HEK293T (cell line): ENCODE measurements at regions not wholly inside any gene's neighbourhood (a gene's known extent, or its start where the extent isn't known, plus 50 kb on each side); places are given as distances from the start of the nearest gene placed in this dataset.

Experiments
- BHLHE40 ChIP-seq: fragments of 450-650 bp; IDR thresholded peaks from 2 replicates; pipeline ENCODE4 v1.6.1; 2016; ENCODE audit warnings: mild to moderate bottlenecking, moderate library complexity, borderline replicate concordance
- ELF4 ChIP-seq: fragments of 450-650 bp; IDR thresholded peaks from 2 replicates; pipeline ENCODE4 v1.6.1; 2017; ENCODE audit warnings: antibody characterized with exemption
- FOXA1 ChIP-seq: fragments of 450-650 bp; IDR thresholded peaks from 2 replicates; pipeline ENCODE4 v1.6.1; 2016; ENCODE audit warnings: mild to moderate bottlenecking
- FOXK2 ChIP-seq: fragments of 450-650 bp; IDR thresholded peaks from 2 replicates; pipeline ENCODE4 v1.6.1; 2016; ENCODE audit warnings: mild to moderate bottlenecking
- FOXM1 ChIP-seq: fragments of 450-650 bp; IDR thresholded peaks from 2 replicates; pipeline ENCODE4 v1.6.1; 2017; ENCODE audit warnings: mild to moderate bottlenecking, borderline replicate concordance
- LEF1 ChIP-seq: fragments of 450-650 bp; IDR thresholded peaks from 2 replicates; pipeline ENCODE4 v1.6.1; 2017; ENCODE audit warnings: mild to moderate bottlenecking, borderline replicate concordance
- NFRKB ChIP-seq: fragments of 450-650 bp; IDR thresholded peaks from 2 replicates; pipeline ENCODE4 v1.6.1; 2016; ENCODE audit warnings: mild to moderate bottlenecking, moderate library complexity
- SP1 ChIP-seq: fragments of 450-650 bp; IDR thresholded peaks from 2 replicates; pipeline ENCODE4 v1.6.1; 2017
- SUZ12 ChIP-seq: fragments of 450-650 bp; IDR thresholded peaks from 2 replicates; pipeline ENCODE4 v1.6.1; 2016; ENCODE audit warnings: mild to moderate bottlenecking
- TARDBP ChIP-seq: fragments of 450-650 bp; IDR thresholded peaks from 2 replicates; pipeline ENCODE4 v1.6.1; 2016

DNA sequence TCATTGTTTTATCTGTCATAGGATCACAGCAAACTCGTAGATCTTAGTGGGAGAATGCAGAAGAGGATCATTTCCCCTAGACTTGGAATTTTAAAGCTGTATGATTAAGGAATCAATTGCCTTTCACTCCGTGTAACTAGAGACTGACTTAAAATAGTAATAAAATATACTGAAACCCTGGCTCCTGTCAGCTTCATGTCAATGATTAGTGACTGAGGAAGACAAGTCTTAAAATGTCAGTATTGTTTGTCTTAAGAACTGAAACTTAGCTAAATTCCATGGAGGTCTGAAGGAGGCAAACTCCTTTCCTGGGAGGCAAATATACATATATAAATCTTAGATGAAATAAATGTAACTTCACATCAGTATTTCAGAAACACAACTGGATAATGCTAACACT is 1016.7 kb upstream of the PCDH10 start:
- TF ChIP-seq SP1 (no peak), LEF1 (no peak), FOXM1 (no peak), SUZ12 (no peak), FOXA1 (no peak), FOXK2 (no peak), NFRKB (no peak), BHLHE40 (no peak), ELF4 (no peak), TARDBP (no peak)
